Mucosa of rectum (tissue), 2 donors: ENCODE measurements at regions not wholly inside any gene's neighbourhood (a gene's known extent, or its start where the extent isn't known, plus 50 kb on each side); places are given as distances from the start of the nearest gene placed in this dataset.

Experiments used
- H3K27ac ChIP-seq, 2 donors: one replicate each; pipeline ENCODE4 v1.7.0; 2013; ENCODE audit warnings: inconsistent platforms in 2 of 2, low read depth in 2 of 2, low read length in 2 of 2
- H3K27me3 ChIP-seq, 2 donors: one replicate each; pipeline ENCODE4 v1.7.0; 2013; ENCODE audit warnings: low read length in 2 of 2; ENCODE audit not compliant: control insufficient read depth in 2 of 2, insufficient read depth in 2 of 2
- H3K36me3 ChIP-seq, 2 donors: one replicate each; pipeline ENCODE4 v1.7.0; 2013; ENCODE audit warnings: low read length in 2 of 2; ENCODE audit not compliant: control insufficient read depth in 2 of 2, insufficient read depth in 2 of 2
- H3K4me1 ChIP-seq, 2 donors: one replicate each; pipeline ENCODE4 v1.7.0; 2013; ENCODE audit warnings: low read length in 2 of 2, mild to moderate bottlenecking in 1 of 2; ENCODE audit not compliant: control insufficient read depth in 2 of 2, insufficient read depth in 2 of 2
- H3K4me3 ChIP-seq, 2 donors: one replicate each; pipeline ENCODE4 v1.7.0; 2013; ENCODE audit warnings: low read length in 2 of 2
- H3K9ac ChIP-seq, 2 donors: one replicate each; pipeline ENCODE4 v1.7.0; 2013; ENCODE audit warnings: low read length in 2 of 2, low read depth in 1 of 2, mild to moderate bottlenecking in 1 of 2
- H3K9me3 ChIP-seq, 2 donors: one replicate each; pipeline ENCODE4 v1.7.0; 2013; ENCODE audit warnings: low read length in 2 of 2; ENCODE audit not compliant: control insufficient read depth in 2 of 2
- donor health status: healthy.
- donor health status: Normal muscosa, but diverticular disease.

DNA sequence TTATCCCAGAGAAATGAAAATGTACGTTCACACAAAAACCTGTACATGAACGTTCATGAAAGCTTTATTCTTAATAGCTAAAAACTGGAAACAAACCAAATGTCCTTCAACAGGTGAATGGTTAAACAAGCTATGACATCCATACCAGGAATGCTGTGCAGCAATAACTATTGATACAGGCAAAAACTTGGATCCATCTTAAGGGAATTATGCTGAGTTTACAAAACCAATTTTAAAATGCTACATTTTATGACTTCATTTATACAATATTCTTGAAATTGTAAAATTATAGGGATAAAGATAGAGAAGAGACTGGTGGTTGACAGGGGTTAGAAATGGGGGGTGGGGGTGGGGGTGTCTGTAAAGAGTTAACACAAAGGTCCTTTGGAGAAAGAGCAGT is 280.3 kb downstream of the TGFB2 start:
- no peak overlapping the region for H3K27ac ChIP-seq
- H3K9me3 ChIP-seq = no peaks in the 10 kb centered on the region
- no peaks in the 10 kb centered on the region for H3K27me3 ChIP-seq
- no peak overlapping the region for H3K9ac ChIP-seq
- H3K4me3 ChIP-seq = no peak overlapping the region
- H3K36me3 ChIP-seq = no peaks in the 10 kb centered on the region
- no peaks in the 10 kb centered on the region for H3K4me1 ChIP-seq

DNA sequence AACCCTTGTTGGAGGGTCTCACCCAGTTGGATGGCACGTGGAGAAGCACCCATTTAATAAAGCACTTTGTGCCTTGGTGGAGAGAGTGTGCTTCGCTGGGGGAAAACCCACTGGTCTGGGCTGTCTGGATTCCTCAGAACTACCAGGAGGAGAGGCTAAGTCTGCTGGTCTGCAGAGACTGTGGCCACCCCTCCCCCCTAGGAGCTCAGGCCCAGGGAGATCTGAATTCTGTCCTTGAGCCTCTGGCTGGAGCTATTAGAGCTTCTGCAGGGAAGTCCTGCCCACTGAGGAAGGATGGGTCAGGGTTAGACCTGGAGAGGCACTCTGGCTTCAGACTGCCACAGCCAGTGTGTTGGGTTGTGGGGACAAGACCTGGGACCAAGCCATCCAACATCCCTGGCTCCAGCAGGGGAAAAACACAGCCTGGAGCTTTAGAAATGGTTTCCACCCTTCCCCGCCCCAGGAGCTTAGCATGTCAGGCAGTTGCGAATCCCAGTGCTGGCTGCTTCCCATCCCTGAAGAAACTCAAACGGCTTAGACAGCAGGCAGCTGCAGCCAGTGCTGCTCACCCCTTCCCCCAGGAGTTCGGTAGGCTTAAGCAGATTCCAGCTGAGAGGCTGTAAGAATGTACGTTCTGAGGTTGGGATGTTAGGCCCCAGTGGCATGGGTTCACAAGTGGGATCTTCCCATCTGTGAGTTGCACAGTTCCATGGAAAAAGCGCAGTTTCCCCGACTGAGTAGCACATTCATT is 288.3 kb downstream of the TGFB2 start:
- H3K9ac ChIP-seq = no peak overlapping the region
- H3K9me3 ChIP-seq = no peaks in the 10 kb centered on the region
- no peak overlapping the region for H3K27ac ChIP-seq

DNA sequence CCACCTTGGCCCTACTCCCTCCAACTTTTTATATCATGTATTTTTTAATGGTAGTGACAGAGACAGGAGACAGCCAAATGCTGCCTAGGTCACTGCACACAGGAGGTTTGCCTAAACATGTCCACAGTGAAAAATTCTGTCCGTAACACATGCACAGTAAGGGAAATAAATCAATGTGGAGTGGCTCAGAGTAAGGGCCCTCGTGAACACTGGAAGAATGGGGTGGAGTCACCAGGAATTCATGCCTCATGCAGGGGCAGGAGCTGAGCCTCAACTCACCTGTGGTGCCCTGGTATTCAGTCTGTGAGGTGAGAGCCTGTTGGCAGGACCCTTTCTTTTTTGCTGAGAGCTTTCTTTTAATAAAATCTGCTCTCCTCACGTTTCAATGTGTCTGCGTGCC is 289.1 kb downstream of the TGFB2 start:
- no peaks in the 10 kb centered on the region for H3K9me3 ChIP-seq
- no peaks in the 10 kb centered on the region for H3K27me3 ChIP-seq
- H3K4me3 ChIP-seq = no peak overlapping the region
- H3K36me3 ChIP-seq = no peaks in the 10 kb centered on the region
- H3K27ac ChIP-seq = no peak overlapping the region
- no peaks in the 10 kb centered on the region for H3K4me1 ChIP-seq
- no peak overlapping the region for H3K9ac ChIP-seq

More for the DNA sequence above, 288.3 kb downstream of the TGFB2 start:
- Histone ChIP-seq H3K4me3 (no peak overlapping the region), H3K36me3 (no peaks in the 10 kb centered on the region), H3K27me3 (no peaks in the 10 kb centered on the region), H3K4me1 (no peaks in the 10 kb centered on the region)

DNA sequence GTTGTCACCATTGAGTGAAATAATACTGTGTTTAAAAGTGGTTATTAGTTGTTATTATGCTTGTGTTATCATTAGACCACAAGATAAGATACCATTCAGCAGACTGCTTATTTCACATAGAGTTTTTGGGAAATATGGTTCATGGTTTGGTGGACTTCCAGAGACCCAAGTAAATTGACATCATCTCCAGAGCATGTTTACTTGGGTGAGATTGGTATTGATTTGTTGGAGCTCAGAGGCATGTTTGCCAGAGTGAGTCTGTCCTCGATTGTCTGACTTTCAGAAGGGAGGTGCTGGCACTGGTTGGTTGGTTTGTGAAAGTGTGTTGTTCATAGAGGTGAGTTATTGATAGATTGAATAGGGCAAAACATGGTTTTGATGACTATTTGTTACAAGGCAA is 291.4 kb downstream of the TGFB2 start:
- H3K4me3 ChIP-seq = no peak overlapping the region
- H3K4me1 ChIP-seq = no peaks in the 10 kb centered on the region
- H3K27ac ChIP-seq = no peak overlapping the region
- no peaks in the 10 kb centered on the region for H3K9me3 ChIP-seq
- H3K9ac ChIP-seq = no peak overlapping the region
- H3K27me3 ChIP-seq = no peaks in the 10 kb centered on the region
- no peaks in the 10 kb centered on the region for H3K36me3 ChIP-seq

DNA sequence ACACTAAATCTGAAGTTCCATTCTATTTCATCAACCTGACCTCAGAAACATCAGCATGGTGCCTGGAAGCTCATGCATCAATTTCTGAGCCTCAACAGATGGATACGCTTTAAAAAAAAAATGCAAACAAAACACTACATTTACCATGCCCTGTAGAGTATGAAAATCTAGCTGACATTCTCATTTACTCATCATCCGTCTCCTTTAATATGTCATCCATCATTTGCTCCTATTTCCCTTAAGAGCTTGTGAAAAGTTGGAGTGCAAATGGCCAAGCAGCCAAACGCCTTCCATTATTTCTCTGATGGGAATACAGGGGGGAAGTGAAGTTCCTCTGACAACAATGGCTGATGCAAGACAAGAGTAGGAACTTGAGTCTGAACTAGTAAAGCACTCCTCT is 295.0 kb downstream of the TGFB2 start:
- no peak overlapping the region for H3K4me3 ChIP-seq
- no peaks in the 10 kb centered on the region for H3K4me1 ChIP-seq
- no peak overlapping the region for H3K27ac ChIP-seq
- no peaks in the 10 kb centered on the region for H3K9me3 ChIP-seq
- H3K36me3 ChIP-seq = no peaks in the 10 kb centered on the region
- no peaks in the 10 kb centered on the region for H3K27me3 ChIP-seq
- H3K9ac ChIP-seq = no peak overlapping the region

GRCh38 chr1:218642033-218642948 is 297.2 kb downstream of the TGFB2 start:
- Histone ChIP-seq H3K27me3 (no peaks in the 10 kb centered on the region), H3K4me3 (no peak overlapping the region), H3K36me3 (no peaks in the 10 kb centered on the region), H3K9ac (no peak overlapping the region), H3K9me3 (no peaks in the 10 kb centered on the region), H3K27ac (no peak overlapping the region), H3K4me1 (no peaks in the 10 kb centered on the region)

GRCh38 chr1:218643281-218643680 is 298.1 kb downstream of the TGFB2 start:
- H3K27ac ChIP-seq = no peak overlapping the region
- H3K27me3 ChIP-seq = no peaks in the 10 kb centered on the region

DNA sequence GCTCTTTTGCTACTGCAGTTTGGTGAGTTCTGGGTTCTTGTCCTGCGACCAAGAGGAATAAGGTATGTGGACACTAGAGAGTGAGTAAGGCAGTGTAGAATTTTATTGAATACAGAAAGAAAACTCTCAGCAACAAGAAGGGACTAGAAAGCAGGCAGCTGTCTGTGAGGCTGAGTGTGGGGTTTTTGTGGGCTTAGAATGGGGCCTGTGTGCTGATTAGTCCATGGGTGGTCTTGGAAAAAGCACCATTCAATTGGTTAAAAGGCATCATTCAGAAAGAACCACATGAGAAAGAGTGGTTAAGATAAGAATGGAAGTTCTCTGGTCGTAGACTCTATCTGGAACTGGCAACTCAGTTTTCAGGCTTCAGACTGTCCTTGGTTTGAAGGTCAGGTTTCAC is 298.8 kb downstream of the TGFB2 start:
- Histone ChIP-seq H3K27me3 (no peaks in the 10 kb centered on the region), H3K4me3 (no peak overlapping the region), H3K4me1 (no peaks in the 10 kb centered on the region), H3K9me3 (no peaks in the 10 kb centered on the region), H3K27ac (no peak overlapping the region), H3K36me3 (no peaks in the 10 kb centered on the region), H3K9ac (no peak overlapping the region)

More at GRCh38 chr1:218643281-218643680, 298.1 kb downstream of the TGFB2 start:
- no peaks in the 10 kb centered on the region for H3K9me3 ChIP-seq
- no peaks in the 10 kb centered on the region for H3K4me1 ChIP-seq
- H3K9ac ChIP-seq = no peak overlapping the region
- no peaks in the 10 kb centered on the region for H3K36me3 ChIP-seq
- no peak overlapping the region for H3K4me3 ChIP-seq

GRCh38 chr1:218646288-218646687 is 301.2 kb downstream of the TGFB2 start:
- no peaks in the 10 kb centered on the region for H3K9me3 ChIP-seq
- no peak overlapping the region for H3K4me3 ChIP-seq
- no peak overlapping the region for H3K9ac ChIP-seq
- H3K36me3 ChIP-seq = no peaks in the 10 kb centered on the region
- H3K27me3 ChIP-seq = no peaks in the 10 kb centered on the region
- H3K4me1 ChIP-seq = no peaks in the 10 kb centered on the region
- H3K27ac ChIP-seq = no peak overlapping the region

DNA sequence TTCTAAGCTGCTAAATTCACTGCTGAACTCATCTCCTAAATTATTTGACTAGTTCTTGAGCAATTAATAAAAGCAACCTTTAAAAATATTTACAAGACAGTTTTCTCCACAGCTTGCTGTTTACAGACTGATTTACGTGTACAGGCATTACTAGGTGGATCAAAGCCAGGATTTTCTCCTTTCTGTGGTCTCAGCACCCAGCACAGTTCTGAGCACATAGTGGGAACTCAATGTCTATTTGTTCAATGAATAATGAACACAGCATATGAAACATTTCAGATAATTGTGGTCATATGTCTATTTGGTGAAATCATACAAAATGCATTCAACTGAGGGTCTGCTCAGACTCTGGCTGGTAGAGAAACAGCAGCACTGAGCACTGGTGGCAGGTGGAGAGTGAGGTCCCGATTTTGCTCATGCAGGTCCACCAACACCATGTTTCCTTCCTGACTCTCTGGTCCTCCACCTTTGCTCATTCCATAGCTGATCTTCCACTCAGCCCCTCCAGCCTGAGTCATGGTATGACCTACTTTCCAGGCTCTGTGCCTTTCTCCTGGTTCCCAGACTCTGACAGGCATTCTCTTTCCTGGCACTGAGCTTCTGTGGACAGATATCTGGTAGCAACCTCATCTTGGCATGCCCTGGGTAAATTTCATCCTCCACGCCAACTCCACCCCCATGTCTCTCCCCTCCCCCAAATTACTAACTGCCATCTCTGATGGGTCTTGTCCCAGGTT is 311.3 kb downstream of the TGFB2 start:
- Histone ChIP-seq H3K4me1 (no peaks in the 10 kb centered on the region), H3K4me3 (no peak overlapping the region), H3K27me3 (no peaks in the 10 kb centered on the region), H3K36me3 (no peaks in the 10 kb centered on the region), H3K9ac (no peak overlapping the region), H3K27ac (no peak overlapping the region), H3K9me3 (no peaks in the 10 kb centered on the region)
